GM06990 (cell line): ENCODE measurements at regions not wholly inside any gene's neighbourhood (a gene's known extent, or its start where the extent isn't known, plus 50 kb on each side); places are given as distances from the start of the nearest gene placed in this dataset.

Experiments
- DNase-seq: peaks from one replicate; pipeline ENCODE4 v3.0.0-alpha.2; 2011; ENCODE audit not compliant: insufficient read length; ENCODE audit errors: extremely low read depth
- H3K27me3 ChIP-seq: replicated peaks from 2 replicates; pipeline ENCODE4 v1.6.0; 2011; ENCODE audit warnings: low read length; ENCODE audit not compliant: control insufficient read depth, insufficient read depth
- H3K36me3 ChIP-seq: 2 replicates; pipeline ENCODE4 v1.5.1; 2011; ENCODE audit warnings: low read length; ENCODE audit not compliant: control insufficient read depth, insufficient read depth
- H3K4me3 ChIP-seq: replicated peaks from 2 replicates; pipeline ENCODE4 v1.5.1; 2011; ENCODE audit warnings: low read depth, mild to moderate bottlenecking, control low read depth, low read length
- TF ChIP-seq, protein P1 (sequence below): IDR thresholded peaks from 2 replicates; pipeline ENCODE4 v1.5.1; 2011; ENCODE audit warnings: low read length, control low read depth, mild to moderate bottlenecking, inconsistent platforms; ENCODE audit not compliant: insufficient read depth, poor library complexity, severe bottlenecking

DNA sequence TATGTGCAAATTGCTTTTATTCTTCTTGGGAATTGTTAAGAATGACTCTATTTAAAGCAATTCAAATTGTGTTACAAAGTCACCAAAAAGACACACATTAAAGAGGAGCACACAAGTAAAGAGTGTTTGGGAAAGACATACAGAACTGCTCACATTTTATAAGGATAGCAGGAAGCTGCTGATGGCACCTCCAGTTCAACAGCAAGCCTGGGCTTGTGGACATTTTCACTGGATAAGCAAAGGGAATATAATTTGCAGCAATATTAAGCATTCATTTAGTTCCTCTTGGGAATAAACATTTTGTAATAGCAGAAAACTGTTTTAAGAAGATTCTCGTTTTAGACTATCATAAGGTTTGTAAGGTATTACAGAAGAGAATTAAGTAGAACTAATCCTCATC, 1271.9 kb downstream of the ZPLD1 start:
- Histone ChIP-seq H3K27me3 (no peaks in the 10 kb centered on the region), H3K36me3 (no peaks in the 10 kb centered on the region), H3K4me3 (no peak overlapping the region)
- no peak for DNase-seq
- TF ChIP-seq, protein P1, sequence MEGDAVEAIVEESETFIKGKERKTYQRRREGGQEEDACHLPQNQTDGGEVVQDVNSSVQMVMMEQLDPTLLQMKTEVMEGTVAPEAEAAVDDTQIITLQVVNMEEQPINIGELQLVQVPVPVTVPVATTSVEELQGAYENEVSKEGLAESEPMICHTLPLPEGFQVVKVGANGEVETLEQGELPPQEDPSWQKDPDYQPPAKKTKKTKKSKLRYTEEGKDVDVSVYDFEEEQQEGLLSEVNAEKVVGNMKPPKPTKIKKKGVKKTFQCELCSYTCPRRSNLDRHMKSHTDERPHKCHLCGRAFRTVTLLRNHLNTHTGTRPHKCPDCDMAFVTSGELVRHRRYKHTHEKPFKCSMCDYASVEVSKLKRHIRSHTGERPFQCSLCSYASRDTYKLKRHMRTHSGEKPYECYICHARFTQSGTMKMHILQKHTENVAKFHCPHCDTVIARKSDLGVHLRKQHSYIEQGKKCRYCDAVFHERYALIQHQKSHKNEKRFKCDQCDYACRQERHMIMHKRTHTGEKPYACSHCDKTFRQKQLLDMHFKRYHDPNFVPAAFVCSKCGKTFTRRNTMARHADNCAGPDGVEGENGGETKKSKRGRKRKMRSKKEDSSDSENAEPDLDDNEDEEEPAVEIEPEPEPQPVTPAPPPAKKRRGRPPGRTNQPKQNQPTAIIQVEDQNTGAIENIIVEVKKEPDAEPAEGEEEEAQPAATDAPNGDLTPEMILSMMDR, result no peak

DNA sequence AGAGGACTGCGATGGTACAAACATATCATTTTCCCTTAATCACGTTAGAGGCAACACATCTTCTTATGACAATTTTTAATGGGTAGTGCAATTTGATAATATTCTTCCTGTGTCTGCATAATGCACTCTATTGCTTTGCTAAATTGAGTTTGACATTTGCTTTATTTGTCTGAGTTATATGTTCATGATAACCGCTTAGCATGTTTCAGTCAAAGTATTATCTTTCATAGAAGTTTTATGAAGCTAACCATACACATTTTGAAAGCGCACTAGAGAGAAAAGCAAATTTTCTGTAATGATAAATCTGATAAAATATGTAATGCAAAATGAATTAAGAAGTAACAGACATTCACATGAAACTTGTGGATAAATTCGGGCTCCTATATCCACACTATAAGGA, 1276.9 kb downstream of the ZPLD1 start:
- no peaks in the 10 kb centered on the region for H3K27me3 ChIP-seq
- no peak for DNase-seq
- TF ChIP-seq, protein P1, result no peak
- no peak overlapping the region for H3K4me3 ChIP-seq
- no peaks in the 10 kb centered on the region for H3K36me3 ChIP-seq

DNA sequence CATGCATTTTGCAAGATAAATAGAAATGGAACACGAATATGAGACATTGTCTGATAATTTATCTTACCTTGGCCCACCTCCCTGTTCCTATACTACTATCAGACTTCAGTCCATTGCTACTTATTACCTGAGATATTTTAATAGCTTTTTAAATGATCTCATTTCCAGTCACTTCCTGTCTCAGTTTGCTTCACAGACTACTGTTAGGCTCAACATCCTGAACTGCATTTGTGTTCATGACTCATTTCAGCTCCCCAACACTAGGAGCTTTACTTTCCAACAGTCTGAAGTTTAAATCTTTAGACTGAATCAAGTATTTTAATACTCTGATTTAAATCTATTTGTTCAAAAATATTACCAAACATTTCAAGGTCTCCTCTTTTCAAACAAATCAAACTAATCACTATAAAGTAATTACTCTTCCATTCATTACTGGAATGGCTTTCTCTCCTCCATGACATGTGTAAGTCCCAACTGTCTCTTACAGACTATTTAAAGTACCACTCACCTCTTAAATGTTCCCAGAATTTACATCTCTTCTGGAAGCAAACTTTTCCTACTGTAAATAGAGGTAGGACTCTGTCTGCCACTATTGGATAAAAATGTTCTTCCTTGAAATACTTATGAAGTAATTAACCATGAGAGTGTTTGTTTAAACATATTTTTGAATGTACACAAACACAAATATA, 1277.6 kb downstream of the ZPLD1 start:
- DNase-seq, result no peak
- H3K27me3 ChIP-seq, result no peaks in the 10 kb centered on the region
- TF ChIP-seq, protein P1, result no peak
- H3K4me3 ChIP-seq, result no peak overlapping the region
- H3K36me3 ChIP-seq, result no peaks in the 10 kb centered on the region

DNA sequence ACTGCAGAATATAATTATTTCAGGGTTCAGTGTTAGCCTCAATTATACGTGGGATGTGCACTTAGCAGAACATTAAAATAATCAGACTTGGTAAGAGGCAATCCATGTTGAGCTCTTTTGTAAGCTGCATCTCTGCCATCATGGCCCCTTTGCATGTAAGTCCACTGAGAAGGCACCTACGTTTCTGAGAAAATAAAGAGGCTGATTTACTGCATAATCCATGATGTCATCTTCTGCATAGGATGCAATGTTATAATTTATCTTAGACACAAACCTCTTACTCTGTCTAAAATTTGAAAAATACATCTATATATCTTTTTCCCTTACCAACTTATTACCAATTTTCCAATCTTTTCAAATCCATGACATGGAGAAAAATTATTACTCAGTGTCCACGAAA, 1294.7 kb downstream of the ZPLD1 start:
- TF ChIP-seq, protein P1, result no peak
- no peak for DNase-seq

DNA sequence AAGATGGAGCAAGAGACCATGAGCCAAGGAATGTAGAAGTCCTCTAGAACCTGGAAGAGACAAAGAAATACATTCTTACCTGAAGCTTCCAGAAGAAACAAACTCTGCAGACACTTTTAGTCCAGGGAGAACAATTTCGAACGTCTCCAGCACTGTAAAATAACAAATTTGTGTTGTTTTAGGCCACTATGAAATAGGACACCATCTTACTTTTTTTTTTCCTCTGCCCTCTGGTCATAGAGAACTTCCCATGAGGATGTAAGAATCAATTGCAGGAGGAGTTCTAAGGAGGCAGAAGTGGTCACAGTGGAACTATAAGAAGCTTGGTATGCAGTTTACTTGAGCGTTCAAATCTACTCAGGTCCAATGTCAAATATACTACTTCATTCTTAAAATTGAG, 1295.9 kb downstream of the ZPLD1 start:
- no peak for DNase-seq
- Histone ChIP-seq H3K27me3 (no peaks in the 10 kb centered on the region), H3K4me3 (no peak overlapping the region), H3K36me3 (no peaks in the 10 kb centered on the region)
- TF ChIP-seq, protein P1, result no peak

More for the DNA sequence above, 1294.7 kb downstream of the ZPLD1 start:
- H3K27me3 ChIP-seq, result no peaks in the 10 kb centered on the region
- no peak overlapping the region for H3K4me3 ChIP-seq
- no peaks in the 10 kb centered on the region for H3K36me3 ChIP-seq

DNA sequence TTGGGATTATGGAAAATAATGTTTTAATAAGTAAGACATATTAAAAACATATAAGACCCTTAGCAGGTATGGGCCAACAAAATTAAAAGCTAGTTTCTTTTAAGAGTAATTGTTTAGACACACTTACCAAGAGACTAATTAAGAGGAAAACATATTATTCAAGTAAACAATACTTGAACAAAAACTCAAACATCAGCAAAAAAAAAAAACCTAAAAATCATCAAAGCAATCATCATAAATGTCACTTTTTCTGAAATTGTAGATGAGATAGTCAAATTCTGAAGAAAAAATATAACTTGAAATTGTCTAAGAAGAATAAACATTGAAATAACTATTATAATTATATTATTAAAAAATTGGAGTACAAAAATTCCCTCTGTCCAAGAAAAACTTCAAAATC, 1318.2 kb downstream of the ZPLD1 start:
- Histone ChIP-seq H3K36me3 (no peaks in the 10 kb centered on the region), H3K4me3 (no peak overlapping the region), H3K27me3 (no peaks in the 10 kb centered on the region)
- TF ChIP-seq, protein P1, result no peak
- DNase-seq, result no peak
